Upper lobe of left lung (tissue), 6 donors: ENCODE measurements at regions not wholly inside any gene's neighbourhood (a gene's known extent, or its start where the extent isn't known, plus 50 kb on each side); places are given as distances from the start of the nearest gene placed in this dataset.

ENCODE experiments used
- ATAC-seq, 2 donors: fragments of 200-7000 bp; cut with Tn5 transposase; one replicate each; pipeline ENCODE4 v1.9.1; 2022; ENCODE audit warnings: mild to moderate bottlenecking in 2 of 2, moderate library complexity in 2 of 2; ENCODE audit not compliant: low FRiP score in 2 of 2
- DNase-seq, 2 donors: peaks; one replicate each; pipeline ENCODE4 v3.0.0-alpha.2; 2019 to 2020
- H3K27ac ChIP-seq, 4 donors: fragments of 200-600 bp; sonication (generic); one replicate each; pipeline ENCODE4 v1.5.1; 2016 to 2019
- H3K27me3 ChIP-seq, 4 donors: fragments of 200-600 bp; sonication (generic); one replicate each; pipeline ENCODE4 v1.5.1; 2017 to 2019
- H3K36me3 ChIP-seq, 4 donors: fragments of 200-600 bp; sonication (generic); one replicate each; pipeline ENCODE4 v1.5.1; 2016 to 2019
- H3K4me1 ChIP-seq, 4 donors: fragments of 200-600 bp; sonication (generic); one replicate each; pipeline ENCODE4 v1.5.1; 2018 to 2019
- H3K4me3 ChIP-seq, 4 donors: fragments of 200-600 bp; sonication (generic); one replicate each; pipeline ENCODE4 v1.5.1; 2017 to 2019; ENCODE audit warnings: mild to moderate bottlenecking in 2 of 4, moderate library complexity in 1 of 4
- H3K9me3 ChIP-seq, 4 donors: fragments of 200-600 bp; sonication (generic); one replicate each; pipeline ENCODE4 v1.5.1; 2018 to 2019
- CTCF ChIP-seq, 6 experiments: fragments of 450-650 bp in 4 of 6; fragments of 200-600 bp in 2 of 6; sonication (generic) in 2 of 6; IDR thresholded peaks; one replicate each; pipeline ENCODE4 v1.5.1; 2016 to 2019; ENCODE audit warnings: antibody characterized with exemption in 6 of 6
- EP300 ChIP-seq, 4 donors: sonication (generic); formaldehyde crosslinking; IDR thresholded peaks; one replicate each; pipeline ENCODE4 v1.5.1; 2017; ENCODE audit warnings: antibody characterized with exemption in 4 of 4, control low read depth in 2 of 4
- POLR2A ChIP-seq, 4 donors: fragments of 450-650 bp; IDR thresholded peaks; one replicate each; pipeline ENCODE4 v1.5.1; 2016 to 2017; ENCODE audit warnings: antibody characterized with exemption in 4 of 4, mild to moderate bottlenecking in 2 of 4
- POLR2AphosphoS5 ChIP-seq, 2 donors: sonication (generic); formaldehyde crosslinking; IDR thresholded peaks; one replicate each; pipeline ENCODE4 v1.5.1; 2017; ENCODE audit warnings: antibody characterized with exemption in 2 of 2
- WGBS, 2 donors: methylation state at CpG; one replicate each; pipeline ENCODE4 v1.1.5; 2017 to 2018; 5-methylcytosine and 5-hydroxymethylcytosine counted together
- donor health status: DM: no; HTN: no; CAD: no; lungs with moderate emphysema.
- donor health status: DM: no; HTN: yes; CAD: no; lungs with severe emphysema.

GRCh38 chr12:114504311-114504710 lies 98.4 kb upstream of the TBX5 start:
- Histone ChIP-seq H3K4me1 (no peaks in the 10 kb centered on the region), H3K27me3 (peaks cover 0 to under 1% (median 0%) of the 10 kb centered on the region in 4 donors), H3K27ac (no peak overlapping the region), H3K9me3 (no peaks in the 10 kb centered on the region), H3K4me3 (no peak overlapping the region), H3K36me3 (no peaks in the 10 kb centered on the region)
- WGBS, 2 donors = 23 to 33% methylated on average over 3 of the region's 3 CpGs
- no peak for ATAC-seq
- TF ChIP-seq EP300 (IDR thresholded peaks at IDR 0.05) (no peak), POLR2A (IDR thresholded peaks at IDR 0.05) (no peak), POLR2AphosphoS5 (IDR thresholded peaks at IDR 0.05) (no peak), CTCF (IDR thresholded peaks at IDR 0.05) (no peak)
- DNase-seq = no peak

- ATAC-seq = no peak
- peaks cover 0 to 3% (median 0%) of the 10 kb centered on the region in 4 donors for H3K27me3 ChIP-seq
- H3K4me1 ChIP-seq = no peaks in the 10 kb centered on the region
- no peak overlapping the region for H3K4me3 ChIP-seq
- no peak overlapping the region for H3K27ac ChIP-seq
- TF ChIP-seq POLR2AphosphoS5 (IDR thresholded peaks at IDR 0.05) (no peak), CTCF (IDR thresholded peaks at IDR 0.05) (no peak), POLR2A (IDR thresholded peaks at IDR 0.05) (no peak), EP300 (IDR thresholded peaks at IDR 0.05) (no peak)
- WGBS, 2 donors = 31 to 35% methylated on average over 7 of the region's 7 CpGs
- no peaks in the 10 kb centered on the region for H3K9me3 ChIP-seq
- no peak for DNase-seq
- no peaks in the 10 kb centered on the region for H3K36me3 ChIP-seq
Observed at GRCh38 chr12:114501474-114501807, 95.5 kb upstream of the TBX5 start.

DNA sequence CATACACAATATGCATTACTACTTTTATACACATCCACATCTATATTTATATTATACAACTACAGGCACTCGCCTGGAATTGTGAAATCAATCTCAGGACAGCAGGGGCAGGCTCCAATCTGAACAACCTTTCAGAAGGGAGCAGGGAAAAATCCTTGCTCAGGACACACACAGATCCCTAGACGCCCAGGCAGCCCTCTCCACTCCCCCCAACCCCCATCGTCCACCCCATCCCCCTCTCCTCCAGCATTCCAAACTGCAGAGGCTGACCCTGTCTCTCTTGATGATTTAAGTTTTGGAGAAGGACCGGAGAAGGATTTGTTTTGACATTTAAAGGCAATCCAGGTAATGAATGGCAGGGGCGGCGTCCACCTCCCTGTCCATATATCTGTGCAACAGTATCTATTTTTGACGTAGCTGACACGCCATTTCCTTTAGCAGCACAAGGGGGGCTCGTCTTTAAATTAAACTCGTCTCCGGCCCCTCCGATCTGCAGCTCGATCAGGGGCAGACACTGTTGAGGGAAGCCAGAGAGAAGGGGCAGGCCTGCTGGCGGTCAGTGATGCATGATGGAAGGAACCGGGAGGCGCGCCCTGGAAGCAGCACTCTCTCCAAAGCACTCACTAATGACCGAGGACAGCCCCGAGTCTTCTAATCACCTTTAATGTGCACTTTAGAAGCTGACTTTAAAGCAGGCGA lies 95.0 kb upstream of the TBX5 start:
- WGBS, 2 donors = 3 to 22% methylated on average over 20 of the region's 20 CpGs
- H3K9me3 ChIP-seq = no peaks in the 10 kb centered on the region
- peaks cover 0 to 3% (median 0%) of the 10 kb centered on the region in 4 donors for H3K27me3 ChIP-seq
- no peak overlapping the region for H3K27ac ChIP-seq
- DNase-seq = no peak
- no peak overlapping the region for H3K4me3 ChIP-seq
- no peaks in the 10 kb centered on the region for H3K4me1 ChIP-seq
- no peak for TF ChIP-seq POLR2AphosphoS5 (IDR thresholded peaks at IDR 0.05)
- TF ChIP-seq CTCF (IDR thresholded peaks at IDR 0.05) = no peak
- no peak for TF ChIP-seq EP300 (IDR thresholded peaks at IDR 0.05)
- H3K36me3 ChIP-seq = no peaks in the 10 kb centered on the region
- ATAC-seq = no peak

DNA sequence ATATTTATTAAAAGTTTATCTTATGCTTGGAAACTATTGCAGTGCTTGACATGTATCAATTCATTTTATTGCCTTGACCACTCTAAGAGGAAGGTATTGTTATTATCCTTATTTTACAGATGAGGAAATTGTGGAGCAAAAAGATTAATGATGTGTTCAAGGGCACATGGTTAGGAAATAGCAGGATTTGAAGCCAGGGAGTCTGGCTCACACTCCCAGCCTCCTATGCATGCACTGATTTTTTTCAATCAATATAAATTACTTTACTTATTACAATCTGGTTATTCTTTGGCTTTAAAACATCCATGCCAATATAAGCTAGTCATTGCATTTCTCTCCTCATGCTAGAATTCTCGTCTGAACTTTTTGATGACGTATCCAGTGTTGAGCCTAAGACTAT lies 94.2 kb upstream of the TBX5 start:
- Histone ChIP-seq H3K36me3 (no peaks in the 10 kb centered on the region), H3K4me1 (no peaks in the 10 kb centered on the region), H3K27me3 (peaks cover 0 to 3% (median 0%) of the 10 kb centered on the region in 4 donors), H3K27ac (no peak overlapping the region), H3K9me3 (no peaks in the 10 kb centered on the region), H3K4me3 (no peak overlapping the region)
- DNase-seq (no peak), ATAC-seq (no peak)
- 28 to 40% methylated on average over 2 of the region's 2 CpGs for WGBS, 2 donors
- no peak for TF ChIP-seq POLR2A (IDR thresholded peaks at IDR 0.05)
- no peak for TF ChIP-seq EP300 (IDR thresholded peaks at IDR 0.05)
- TF ChIP-seq POLR2AphosphoS5 (IDR thresholded peaks at IDR 0.05) = no peak
- no peak for TF ChIP-seq CTCF (IDR thresholded peaks at IDR 0.05)

GRCh38 chr12:114499338-114499737 lies 93.4 kb upstream of the TBX5 start:
- ATAC-seq (no peak), DNase-seq (no peak)
- H3K4me1 ChIP-seq = no peaks in the 10 kb centered on the region
- no peak overlapping the region for H3K4me3 ChIP-seq
- no peaks in the 10 kb centered on the region for H3K9me3 ChIP-seq
- WGBS, 2 donors = 68 to 74% methylated on average over 5 of the region's 5 CpGs
- no peak overlapping the region for H3K27ac ChIP-seq
- H3K36me3 ChIP-seq = no peaks in the 10 kb centered on the region
- TF ChIP-seq CTCF (IDR thresholded peaks at IDR 0.05) (no peak), EP300 (IDR thresholded peaks at IDR 0.05) (no peak), POLR2AphosphoS5 (IDR thresholded peaks at IDR 0.05) (no peak), POLR2A (IDR thresholded peaks at IDR 0.05) (no peak)
- peaks cover 0 to 3% (median 0%) of the 10 kb centered on the region in 4 donors for H3K27me3 ChIP-seq
